ENCODE measurements at regions not wholly inside any gene's neighbourhood (a gene's known extent, or its start where the extent isn't known, plus 50 kb on each side); places are given as distances from the start of the nearest gene placed in this dataset.
"Not testable (repeated sequence)": the region's sequence is repeated elsewhere in the genome, so short reads cannot be mapped to it uniquely, and the experiment has no call there.

DNA sequence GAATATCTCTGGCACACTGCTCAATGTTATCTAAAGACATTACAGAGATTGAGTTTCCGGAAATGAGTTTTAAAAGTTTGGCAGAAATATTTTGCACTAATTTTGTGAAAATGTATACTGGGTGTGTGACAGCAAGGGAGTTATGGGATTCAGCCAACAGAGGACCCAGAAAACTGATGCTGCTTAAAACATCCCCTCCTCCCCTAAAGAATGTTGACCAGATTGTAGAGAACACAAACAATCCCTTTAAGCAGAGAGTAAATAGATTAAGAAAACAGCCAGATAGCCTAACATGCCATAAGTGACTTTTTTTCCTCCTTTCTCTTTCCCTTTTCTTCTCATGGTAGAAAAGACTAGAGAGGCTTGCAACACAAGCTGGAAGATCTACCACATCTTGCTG is 928.0 kb upstream of the ALCAM start:
- no peak for DNase-seq

DNA sequence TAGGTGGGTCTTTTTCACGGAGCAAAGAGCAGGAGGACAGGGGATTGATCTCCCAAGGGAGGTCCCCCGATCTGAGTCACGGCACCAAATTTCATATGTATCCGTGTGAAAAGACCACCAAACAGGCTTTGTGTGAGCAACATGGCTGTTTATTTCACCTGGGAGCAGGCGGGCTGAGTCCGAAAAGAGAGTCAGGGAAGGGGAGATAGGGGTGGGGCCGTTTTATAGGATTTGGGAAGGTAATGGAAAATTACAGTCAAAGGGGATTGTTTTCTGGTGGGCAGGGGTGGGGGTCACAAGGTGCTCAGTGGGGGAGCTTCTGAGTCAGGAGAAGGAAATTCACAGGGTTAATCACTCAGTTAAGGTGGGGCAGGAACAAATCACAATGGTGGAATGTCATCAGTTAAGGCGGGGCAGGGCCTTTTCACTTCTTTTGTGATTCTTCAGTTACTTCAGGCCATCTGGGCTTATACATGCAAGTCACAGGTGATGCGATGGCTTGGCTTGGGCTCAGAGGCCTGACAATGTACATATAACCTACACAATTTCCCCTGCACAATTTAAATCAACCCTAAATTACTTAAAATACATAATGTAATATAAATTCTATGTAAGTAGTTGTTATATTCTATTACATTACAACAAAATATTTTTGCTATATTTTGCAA is 921.3 kb upstream of the ALCAM start:
- DNase-seq: not testable (repeated sequence)

DNA sequence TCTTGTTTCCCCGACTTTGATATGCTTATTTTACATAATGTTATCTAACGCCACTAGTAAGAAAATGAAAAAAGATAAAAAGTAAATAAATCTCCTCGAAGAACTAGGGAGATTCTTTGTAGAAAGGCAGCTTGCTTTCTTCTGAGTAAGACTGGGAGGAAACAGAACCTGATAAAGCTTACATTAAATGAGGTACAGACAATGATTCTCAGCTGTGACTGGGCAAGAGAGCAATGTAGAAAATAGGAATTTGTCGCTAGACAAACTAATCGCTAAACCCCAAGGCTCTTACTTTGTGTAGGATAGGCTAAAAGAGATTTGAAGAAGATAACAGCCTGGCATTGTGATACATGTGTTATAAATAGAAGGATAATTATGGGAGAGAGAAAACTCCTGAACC is 919.0 kb upstream of the ALCAM start:
- DNase-seq: no peak

GRCh38 chr3:104452697-104453096 is 914.0 kb upstream of the ALCAM start:
- DNase-seq: no peak

DNA sequence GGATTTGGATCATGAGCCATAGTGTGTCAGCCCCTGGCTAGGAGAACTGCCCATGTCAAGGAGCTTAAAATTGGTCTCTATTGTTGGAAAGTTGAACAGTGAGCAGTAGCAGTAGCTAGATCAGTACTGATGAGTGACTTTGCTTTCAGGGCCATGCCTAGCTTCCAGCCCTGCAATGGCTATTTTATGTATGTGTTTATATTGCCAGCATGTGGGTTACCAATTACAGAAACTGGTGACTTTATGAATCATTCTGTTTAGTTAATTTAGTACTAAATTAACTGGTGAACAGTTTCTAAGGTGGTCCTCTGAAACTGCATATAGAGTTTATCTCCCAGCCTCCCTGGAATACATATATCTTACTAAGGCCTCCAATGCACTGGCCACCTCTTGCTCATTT is 908.1 kb upstream of the ALCAM start:
- no peak for DNase-seq

- no peak for DNase-seq
Measured at GRCh38 chr3:104460477-104461406, 906.0 kb upstream of the ALCAM start.

DNA sequence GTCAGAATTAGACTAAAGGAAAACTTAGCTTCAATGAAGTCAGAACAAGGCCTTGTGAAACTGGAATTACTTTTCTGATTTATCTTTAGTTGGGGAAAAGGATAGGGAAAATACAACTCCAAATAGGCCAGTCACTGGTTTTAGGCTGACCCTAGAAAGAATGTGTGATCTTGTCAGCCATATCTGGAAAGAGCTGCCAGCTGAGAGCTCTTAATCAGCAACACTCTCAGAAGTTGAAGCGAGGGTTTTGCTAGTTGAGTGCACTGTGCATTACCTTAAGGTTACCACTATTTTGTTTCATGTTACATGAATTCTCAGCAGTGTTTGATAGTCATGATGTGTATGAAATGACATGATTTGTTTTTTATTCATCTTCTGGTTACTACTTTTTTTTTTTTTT is 905.3 kb upstream of the ALCAM start:
- DNase-seq: no peak

DNA sequence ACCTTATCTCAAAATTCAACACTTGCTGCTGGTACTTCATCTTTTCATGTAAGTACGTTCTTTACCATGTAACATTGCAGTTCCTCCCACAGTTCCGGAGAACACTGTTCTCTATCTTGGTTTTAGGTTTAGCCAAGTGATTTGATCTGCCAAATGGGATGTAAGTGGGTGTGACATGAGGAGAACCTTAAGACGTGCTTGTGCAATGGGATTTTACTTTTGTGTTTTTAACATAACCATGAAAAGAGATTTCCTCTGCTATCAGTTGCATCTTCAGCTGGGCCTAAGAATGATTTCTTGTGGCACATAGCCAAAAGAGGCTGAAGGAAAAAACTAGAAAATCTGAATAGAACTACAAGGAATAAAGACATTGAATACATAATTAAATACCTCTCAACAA is 894.5 kb upstream of the ALCAM start:
- no peak for DNase-seq

- DNase-seq: no peak
Measured at GRCh38 chr3:104474011-104474410, 892.7 kb upstream of the ALCAM start.

DNA sequence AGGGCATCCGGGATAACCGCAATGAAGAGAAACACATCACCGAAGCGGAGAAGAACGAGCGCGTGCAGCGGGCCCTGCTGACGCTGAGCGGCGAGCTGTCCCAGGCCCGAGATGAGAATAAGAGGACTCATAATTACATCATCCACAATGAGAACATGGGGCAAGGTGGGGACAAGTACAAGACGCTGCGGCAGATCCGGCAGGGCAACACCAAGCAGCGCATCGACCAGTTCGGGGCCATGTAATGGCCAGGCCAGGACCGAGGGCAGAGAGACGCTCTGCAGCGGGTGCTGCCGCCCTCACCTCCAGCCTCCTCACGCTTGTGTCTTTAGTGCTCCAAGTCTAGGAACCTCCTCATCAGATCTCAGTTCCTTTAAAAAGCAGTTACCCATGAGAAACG is 863.7 kb upstream of the ALCAM start:
- DNase-seq: no peak

GRCh38 chr3:104510131-104510849 is 856.4 kb upstream of the ALCAM start:
- no peak for DNase-seq

DNA sequence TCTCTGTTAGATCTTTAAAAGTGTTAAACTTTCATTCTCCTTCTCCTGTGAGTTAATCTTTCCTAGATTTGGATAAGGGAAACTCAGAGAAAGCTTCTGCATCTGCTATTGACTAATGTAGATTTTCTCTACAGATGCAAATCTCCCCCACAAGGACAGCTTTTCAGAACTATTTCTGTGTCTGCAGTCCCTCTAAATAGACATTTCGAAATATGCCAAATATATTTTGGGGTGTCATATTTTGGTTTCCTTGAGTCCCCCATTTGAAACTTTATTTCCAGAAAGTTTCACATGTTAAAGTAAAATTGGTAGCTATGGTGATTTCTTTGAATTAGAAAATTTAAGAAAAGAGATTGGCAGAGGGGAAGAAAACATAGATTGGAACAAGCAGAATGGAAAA is 852.3 kb upstream of the ALCAM start:
- DNase-seq: no peak

DNA sequence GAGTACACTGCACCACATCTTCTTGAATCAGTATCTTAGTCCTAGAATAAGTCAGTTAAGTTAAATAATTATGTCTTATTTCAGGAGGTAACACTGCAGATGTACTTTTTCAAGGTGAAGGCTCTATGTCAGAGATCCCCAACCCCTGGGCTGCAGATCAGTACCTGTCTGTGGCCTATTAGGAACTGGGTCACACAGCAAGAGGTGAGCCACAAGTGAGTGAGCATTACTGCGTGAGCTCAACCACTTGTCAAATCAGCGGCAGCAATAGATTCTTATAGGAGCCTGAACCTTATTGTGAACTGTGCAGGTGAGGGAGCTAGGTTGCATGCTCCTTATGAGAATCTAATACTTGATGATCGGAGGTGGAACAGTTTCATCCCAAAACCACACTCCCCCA is 851.9 kb upstream of the ALCAM start:
- DNase-seq: no peak

DNA sequence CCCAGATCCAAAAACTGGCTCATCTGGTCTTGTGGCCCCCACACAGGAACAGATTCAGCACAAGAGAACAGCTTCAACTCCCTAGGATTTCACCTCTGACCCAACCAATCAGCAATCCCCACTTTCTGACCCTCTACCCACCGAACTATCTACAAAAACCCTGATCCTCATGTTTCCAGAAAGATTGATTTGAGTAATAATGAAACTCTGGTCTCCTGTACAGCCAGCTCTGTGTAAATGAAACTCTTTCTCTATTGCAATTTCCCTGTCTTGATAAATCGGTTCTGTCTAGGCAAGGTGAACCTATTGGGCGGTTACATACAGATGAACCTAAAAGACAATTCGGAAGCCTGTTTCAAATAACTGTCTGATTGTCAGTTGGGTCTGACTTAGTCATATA is 847.6 kb upstream of the ALCAM start:
- DNase-seq: no peak

DNA sequence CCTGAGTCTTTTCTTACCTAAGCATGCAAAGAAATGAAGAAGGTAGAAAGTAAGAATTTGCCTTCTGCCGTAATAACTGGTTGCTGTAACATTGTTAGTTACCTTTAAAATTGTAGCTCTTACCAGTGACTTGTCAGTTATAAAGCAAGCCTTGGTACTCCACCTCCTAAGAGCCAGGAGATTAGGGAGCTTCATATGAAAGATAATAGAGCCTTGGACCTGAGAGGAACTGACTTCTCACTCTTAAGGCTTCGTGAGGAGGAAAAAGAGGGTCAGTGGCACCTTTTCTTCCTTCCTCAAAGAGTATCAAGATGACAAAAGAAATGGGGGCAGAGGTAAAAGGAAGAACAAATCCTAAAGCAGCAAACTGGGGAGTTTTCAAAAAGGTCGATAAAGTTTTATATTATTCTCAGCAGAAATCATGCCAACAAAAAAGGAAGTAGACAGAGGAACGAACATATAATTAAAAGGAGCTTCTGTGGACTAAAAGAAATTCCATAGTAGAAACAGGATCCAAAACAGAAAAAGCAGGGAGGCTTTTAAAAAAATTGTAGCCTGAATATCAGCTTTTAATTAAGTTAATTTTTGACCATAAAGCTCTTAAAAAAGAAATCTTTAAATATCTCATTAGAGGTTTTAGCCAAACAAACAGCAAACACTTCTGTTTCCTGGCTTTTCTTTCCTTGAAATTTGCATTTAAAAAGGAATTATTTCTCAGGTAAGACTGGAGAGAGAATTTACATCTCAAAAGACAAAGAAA is 847.1 kb upstream of the ALCAM start:
- DNase-seq: no peak

DNA sequence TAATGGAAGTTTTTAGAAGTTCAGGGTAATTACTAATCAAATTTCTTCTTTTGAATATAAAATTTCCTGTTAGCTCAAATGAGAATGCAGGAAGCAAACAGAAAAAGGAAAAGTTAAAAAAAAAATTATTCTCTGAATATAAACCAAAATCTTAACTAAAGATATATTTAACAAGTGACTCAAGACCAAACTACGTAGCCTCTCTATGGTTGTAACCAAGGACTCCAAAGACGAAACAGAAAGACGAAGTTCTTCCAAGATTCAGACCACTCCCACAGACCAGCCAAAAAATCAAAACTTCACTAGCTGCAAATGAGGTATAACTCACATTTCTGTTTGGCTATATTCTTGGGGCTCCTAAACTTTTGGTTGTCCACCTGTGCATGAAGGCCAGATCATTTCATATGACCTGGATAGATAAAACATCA is 846.5 kb upstream of the ALCAM start:
- no peak for DNase-seq

- DNase-seq: no peak
Measured at GRCh38 chr3:104521606-104522336, 844.9 kb upstream of the ALCAM start.

- DNase-seq: no peak
Measured at GRCh38 chr3:104523136-104523535, 843.6 kb upstream of the ALCAM start.

GRCh38 chr3:104526901-104527401 is 839.8 kb upstream of the ALCAM start:
- no peak for DNase-seq

DNA sequence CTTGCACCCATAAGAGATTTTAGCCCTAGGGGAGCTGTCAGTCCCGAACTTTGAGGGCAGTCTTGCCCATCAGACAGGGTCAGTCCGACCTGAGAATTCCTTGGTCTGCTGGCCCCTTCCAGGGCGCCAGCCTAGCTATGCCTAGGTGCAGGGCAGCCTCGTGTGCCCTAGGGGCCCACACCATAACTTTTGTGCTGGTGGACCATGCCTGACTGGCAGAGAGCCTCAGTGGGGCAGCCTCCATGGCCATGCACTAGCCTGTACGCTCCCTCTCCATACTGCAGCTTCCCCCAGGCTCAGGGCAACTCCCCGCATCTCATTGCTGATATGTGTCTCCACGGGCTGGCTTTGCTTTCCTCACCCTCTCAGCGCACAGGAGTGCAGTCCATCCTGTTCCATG is 835.8 kb upstream of the ALCAM start:
- no peak for DNase-seq

DNA sequence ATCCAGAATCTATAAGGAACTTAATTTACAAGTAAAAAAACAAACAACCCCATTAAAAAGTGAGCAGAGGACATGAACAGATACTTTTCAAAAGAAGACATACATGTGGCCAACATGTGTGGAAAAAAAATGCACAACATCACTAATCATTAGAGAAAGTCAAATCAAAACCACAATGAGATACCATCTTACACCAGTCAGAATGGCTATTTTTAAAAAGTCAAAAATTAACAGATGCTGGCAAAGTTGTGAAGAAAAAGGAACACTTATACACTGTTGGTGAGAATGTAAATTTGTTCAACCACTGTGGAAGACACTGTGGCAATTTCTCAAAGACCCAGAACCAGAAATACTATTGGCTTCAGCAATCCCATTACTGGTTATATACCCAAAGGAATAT is 830.0 kb upstream of the ALCAM start:
- DNase-seq: no peak

DNA sequence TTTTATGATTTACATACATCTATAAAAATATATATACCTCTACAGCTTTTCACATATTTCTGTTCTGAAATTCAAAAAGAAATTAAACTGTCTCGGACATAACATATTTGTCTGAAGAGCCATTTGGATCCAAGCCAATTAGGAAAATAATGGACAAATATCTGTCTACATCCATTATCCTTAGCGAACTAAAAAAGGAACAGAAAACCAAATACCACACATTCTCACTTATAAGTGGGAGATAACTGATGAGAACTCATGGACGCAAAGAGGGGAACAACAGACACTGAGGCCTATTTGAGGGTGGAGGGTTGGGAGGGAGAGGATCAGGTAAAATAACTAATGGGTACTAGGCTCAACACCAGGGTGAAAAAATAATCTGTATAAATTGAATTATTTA is 829.4 kb upstream of the ALCAM start:
- DNase-seq: no peak
